NCI-H2171 (cell line): ENCODE measurements at regions not wholly inside any gene's neighbourhood (a gene's known extent, or its start where the extent isn't known, plus 50 kb on each side); places are given as distances from the start of the nearest gene placed in this dataset.
"Not testable (repeated sequence)": the region's sequence is repeated elsewhere in the genome, so short reads cannot be mapped to it uniquely, and the experiment has no call there.

Experiments used
- DNase-seq: peaks from one replicate; lab custom pipeline; 2025; lab: John Stamatoyannopoulos, UW

DNA sequence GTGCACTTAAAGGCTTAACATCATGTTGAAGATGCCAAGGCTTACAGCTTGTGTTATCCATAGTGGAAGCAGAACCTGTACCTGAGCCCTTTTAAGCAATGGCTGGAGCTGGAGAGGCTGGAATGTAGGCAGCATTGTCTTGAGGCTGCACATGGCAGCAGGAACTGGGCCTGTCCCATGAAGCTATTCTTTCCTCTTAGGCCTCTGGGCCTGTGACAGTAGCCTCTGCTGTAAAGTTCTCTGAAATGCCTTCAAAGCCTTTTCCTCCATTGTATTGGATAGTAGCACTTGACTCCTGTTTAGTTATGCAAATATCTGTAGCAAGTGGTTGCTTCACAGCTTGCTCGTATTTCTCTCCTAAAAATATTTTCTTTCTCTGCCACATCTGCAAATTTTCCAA lies 127.4 kb upstream of the ANO5 start:
- DNase-seq = no peak

DNA sequence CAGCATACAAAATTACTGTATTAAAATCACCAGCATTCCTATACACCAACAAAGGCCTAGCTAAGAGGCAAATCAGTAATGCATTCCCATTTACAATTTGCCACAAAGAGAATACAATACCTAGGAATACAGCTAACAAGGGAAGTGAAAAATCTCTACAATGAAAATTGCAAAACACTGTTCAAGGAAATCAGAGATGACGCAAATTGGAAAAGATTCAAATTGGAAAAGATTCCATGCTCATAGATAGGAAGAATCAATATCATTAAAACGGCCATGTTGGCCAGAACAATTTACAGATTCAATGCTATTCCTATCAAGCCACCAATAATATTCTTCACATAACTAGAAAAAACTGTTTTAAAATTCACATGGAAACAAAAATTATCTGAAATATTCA lies 123.0 kb upstream of the ANO5 start:
- DNase-seq = no peak

DNA sequence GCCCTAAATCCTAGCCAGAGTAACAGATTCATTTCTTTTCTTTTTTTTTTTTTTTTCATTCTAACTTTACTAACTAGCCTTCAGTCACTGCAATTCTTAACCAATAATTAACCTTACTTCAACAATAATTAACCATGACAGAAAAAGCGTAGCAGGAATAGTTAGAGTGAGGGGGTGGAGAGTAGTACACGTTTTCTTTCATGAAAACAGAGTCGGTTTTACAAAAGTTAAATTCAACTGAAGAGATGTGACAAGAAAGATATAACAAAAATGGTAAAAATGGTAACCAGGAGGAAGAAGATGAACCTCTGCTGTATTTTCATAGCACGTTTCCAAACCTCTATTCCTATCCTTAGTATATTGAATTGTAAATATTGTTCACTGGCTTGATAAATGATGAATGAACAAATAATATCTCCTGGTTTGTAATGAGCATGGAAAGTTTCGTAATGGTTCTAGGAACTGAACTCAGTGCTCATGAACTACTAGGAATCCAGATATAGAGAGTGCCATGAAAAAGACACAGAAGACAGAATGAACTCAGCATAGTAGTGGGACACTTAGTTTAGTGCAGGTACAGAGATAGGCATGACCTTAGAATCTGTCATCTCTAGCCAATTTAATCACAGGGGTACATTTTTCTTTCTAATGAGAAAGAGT lies 116.5 kb upstream of the ANO5 start:
- no peak for DNase-seq

DNA sequence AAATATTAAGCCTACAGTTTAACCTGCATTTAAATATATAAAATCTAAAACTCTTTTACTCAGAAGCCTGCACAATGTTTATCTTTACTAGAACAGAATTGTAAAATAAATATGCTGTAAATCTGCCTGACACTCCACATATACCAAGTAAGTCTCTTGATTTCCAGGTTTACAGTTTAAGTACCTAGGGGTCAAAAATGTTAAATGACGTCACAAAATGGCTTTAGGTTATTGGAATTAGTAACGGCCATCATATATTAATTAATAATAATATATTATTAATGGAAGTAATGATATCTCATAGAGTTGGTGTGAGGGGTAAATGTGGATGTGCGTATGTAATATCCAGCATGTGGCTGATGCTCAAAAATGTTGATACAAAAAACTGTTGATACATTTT lies 114.8 kb upstream of the ANO5 start:
- DNase-seq = no peak

DNA sequence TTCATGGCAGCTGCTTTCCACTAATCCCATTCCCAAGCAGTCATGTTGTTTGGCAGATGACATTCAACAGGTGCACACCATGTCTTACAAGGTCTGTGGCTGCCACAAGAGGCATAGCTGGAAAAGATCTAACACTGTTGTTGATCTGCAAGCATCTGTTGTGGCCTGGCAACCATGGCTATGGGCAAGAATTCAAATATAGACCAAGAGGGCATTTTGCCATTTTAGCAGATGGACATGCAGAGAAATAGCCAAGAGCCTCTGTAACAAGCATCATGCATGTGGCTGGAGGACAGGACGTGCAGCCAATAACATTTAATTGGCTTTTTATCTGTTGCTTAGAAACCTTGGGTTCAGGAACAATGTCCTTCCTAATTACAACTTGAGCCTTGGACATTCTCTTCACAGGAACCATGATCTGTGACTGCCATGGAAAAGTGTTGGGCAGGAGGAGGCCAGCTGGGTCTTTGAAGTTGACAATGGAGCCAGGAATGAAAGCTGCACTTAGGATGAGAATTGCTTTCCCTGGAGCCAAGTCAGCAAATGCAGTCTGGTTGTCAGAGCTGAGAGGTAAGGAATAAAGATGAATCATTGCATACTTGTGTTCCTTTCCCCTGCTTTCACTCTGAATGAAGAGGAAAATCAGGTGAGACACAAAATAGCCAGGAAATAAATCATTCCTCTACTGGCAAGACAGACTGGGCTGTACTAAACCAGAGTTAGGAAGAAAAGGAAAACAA lies 113.6 kb upstream of the ANO5 start:
- DNase-seq = no peak

DNA sequence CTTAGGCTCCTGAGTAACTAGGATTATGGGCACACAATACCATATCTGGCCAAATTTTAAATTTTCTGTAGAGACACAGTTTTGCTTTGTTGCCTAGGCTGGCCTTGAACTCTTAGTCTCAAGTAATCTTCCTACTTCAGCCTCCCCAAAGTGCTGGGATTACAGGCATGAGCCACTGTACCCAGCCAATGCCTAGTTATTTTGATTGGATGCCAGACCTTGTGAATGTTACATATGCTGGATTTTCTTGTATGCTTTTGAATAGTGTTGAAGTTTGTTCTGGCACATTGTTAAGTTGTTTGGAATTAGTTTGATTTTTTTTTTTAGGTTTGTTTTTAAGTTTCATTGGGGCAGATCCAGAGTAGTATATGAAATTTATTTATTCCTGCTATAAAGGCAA lies 110.7 kb upstream of the ANO5 start:
- DNase-seq = no peak

DNA sequence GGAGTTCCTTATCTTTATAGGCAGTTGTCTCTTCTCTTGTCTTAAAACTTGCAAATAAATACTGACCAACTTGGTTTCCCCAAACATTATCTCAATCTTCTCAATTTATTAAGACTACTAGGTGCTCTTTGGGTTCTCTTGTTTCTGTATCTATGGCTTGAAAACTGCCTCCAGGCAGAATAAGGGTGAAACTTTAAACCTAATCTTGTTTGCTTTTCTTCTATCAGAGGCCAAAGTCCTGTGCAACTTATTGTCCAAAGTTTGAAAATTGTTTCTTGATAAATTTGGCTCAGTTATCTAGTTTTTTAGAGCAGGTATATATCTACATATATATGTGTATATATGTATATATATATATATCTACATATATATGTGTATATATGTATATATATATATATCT lies 110.1 kb upstream of the ANO5 start:
- no peak for DNase-seq

DNA sequence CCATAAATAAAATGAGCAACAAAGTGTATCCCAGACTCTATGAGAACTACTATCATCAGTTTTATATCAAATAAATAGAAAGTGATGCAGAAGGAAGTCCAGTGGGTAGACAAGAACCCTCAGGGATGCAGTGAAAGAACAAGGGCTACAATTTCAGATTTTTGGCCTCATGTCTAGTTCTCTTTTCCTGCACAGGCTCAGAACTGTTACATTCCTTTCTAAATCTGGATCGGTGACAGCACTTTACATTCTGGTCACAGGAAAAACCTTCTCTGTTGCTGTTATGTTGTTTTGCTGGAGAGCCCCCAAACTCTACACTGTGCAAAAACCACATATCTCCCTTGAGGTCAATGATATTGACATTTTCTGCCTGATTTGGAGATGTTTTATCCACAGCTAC lies 108.8 kb upstream of the ANO5 start:
- DNase-seq = no peak

DNA sequence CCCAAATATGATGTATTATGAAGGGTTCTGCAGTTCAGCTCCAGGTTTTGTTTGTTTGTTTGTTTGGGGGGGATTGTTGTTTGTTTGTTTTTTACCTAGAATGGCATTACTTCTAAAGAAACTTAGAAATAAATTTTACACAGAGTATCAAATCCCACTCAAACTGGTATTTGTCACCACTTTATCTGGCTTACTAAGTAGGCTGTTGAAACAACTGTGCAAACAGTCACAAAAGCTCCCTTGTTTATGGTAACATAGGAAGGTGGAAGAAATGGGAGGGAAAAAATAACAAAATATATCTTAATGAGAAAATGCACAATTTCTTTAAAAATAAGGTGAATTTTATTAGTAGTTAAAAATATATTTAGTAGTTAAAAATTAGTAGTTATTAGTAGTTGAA lies 108.3 kb upstream of the ANO5 start:
- DNase-seq = no peak

DNA sequence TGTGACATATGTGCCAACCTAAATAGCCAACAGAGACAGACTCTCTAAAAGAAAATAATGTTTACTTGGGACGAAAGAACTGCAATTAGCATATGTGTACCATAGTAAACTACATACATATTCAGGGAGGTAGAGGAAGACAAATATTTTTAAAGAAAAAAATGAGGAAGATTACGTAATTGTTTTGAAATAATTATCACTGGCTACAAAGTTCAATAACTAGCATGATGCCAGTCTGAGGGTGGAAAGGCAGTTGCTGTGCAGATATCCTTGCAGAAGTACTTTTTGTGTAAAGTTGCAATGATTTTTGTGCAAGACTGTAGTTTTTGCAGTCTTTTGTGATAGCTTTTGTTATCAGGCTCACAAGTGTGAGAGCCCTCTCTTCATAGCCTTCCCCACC lies 103.3 kb upstream of the ANO5 start:
- DNase-seq = no peak

DNA sequence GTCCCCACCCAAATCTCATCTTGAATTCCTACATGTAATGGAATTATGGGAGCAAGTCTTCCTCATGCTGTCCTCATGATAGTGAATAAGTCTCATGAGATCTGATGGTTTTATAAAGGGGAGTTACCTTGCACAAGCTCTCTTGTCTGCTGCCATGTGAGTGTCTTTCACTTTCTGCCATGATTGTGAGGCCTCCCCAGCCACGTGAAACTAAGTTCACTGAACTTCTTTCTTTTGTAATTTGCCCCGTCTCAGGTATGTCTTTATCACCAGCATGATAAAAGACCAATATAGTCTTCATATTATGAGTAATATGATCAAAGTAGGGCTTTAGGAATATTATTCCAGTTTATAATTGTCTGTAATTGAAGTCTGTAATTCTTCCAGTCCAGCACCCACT lies 86.3 kb upstream of the ANO5 start:
- DNase-seq = no peak

DNA sequence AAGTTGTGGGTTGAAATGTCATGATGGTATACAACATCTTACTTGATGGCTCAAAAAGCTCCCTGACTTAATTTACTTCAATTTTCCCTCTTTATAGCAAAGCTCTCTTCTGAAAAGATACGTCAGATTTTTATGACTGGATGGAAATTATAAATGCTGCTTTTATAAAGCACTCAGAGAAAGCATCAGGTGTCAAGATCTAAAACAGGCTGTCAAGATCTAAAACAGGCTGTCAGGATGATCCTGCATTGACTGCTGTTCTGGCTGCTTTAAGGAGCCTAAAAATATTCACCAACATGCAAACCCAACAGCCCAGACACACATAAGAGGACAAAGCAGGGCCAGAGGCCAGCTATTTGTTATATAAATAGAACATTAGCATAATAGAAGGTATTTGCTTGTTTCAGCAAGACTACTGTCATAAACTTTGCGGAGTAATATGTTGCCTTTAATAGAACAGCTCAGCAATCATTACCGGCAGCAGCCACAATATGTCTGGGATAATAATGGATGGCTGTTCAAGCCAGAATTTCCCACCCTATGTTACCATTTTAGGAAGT lies 77.3 kb upstream of the ANO5 start:
- no peak for DNase-seq

DNA sequence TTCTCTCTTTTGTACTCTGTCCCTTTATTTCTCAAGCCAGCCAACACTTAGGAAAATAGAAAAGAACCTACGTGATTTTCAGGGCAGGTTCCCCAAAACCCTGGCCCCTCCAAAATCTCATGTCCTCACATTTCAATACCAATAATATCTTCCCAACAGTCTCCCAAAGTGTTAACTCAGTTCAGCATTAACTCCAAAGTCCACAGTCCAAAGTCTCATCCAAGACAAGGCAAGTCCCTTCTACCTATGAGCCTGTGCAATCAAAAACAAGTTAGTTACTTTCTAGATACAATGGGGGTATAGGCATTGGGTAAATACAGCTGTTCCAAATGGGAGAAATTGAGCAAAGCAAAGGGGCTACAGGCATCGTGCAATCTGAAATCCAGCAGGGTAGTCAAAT lies 64.9 kb upstream of the ANO5 start:
- DNase-seq = not testable (repeated sequence)

DNA sequence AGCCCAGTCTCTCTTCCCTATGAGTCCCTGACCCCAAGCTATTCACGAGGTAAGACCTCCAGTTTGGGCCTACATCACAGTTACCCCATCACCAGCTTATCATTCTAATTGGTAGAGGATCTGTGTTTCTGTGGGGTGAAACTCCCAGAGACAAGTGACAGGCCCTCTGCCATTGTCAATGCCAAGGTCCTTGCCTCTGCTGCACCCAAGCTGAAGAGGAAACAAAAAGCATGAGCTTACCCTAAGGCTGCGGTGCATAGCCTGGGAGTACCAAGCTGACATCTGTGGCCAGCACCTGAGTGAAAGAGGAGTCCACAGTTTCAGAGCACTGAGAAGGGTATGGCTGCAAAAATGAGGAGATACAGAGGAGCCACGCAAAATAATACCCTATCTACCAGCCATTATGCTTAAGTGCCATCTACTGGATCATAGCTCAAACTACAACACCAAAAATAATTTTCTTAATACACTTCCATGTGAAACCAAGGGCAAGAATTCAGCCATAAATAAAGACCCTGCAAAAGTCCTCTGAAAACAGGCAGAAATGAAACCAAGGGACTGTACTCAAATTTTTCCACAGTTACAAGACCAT lies 62.3 kb upstream of the ANO5 start:
- no peak for DNase-seq

DNA sequence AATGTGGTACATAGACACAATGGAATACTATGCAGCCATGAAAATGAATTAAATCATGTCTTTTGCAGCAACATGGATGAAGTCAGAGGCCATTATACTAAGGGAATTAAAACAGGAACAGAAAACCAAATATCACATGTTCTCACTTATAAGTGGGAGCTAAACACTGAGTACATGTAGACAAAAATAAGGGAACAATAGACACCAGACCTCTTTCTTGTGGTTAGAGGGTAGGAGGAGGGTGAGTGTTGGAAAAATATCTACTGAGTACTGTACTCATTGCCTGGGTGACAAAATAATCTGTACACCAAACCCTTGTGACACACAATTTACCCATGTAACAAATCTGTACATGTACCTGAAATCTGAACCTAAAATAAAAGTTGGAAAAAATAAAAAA lies 59.1 kb upstream of the ANO5 start:
- DNase-seq = no peak

DNA sequence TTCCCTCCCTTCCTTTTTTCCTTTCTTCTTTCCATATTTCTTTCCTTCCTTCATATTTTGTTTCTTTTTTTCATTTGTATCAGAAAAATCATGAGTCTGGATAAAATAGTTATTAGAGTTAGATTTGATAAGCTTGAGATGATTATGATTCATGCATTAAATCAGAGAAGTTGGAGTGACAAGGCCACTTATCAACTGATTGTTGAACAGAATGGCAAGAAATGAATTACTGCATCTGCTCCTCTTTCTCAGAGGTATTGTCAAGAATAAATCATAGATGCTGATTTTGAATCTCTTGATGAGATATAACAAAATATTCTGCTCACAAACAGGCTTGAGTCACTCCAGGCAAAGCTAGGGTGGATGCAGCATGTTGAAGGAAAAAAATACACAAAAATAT lies 54.6 kb upstream of the ANO5 start:
- DNase-seq = no peak
